ENCODE measurements at regions not wholly inside any gene's neighbourhood (a gene's known extent, or its start where the extent isn't known, plus 50 kb on each side); places are given as distances from the start of the nearest gene placed in this dataset.
"Not testable (repeated sequence)": the region's sequence is repeated elsewhere in the genome, so short reads cannot be mapped to it uniquely, and the experiment has no call there.

DNA sequence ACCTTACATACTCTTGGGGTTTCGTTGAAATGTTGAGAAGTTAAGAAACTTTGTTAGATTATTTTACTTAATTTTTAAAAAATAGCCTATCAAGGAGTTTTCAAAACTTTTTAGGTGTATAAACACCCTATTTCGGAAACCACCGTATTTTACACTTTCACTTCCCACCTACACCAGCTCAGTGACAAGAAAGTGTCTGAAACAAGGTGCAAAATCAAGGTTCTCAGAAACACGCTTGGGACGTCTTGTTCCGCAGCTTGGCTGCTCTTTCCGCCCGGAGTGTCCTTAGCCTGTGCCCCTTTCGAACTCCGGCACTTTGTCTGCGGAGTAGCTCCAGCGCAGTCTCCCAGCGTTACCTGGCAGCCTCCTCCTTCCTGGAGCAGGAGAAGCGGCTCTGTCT is 233.8 kb upstream of the PLGLB1 start:
- TF ChIP-seq CTCF (optimal IDR thresholded peaks at IDR 0.05 in 1 of 3, IDR thresholded peaks at IDR 0.05 in 1 of 3, conservative IDR thresholded peaks at IDR 0.05 in 1 of 3; ENCODE audit: extremely low read depth in 1 of 3, insufficient read depth in 2 of 3, low read length in 3 of 3); EZH2 (IDR thresholded peaks at IDR 0.05; ENCODE audit: low read length): not testable (repeated sequence)
